Stimulated activated naive CD4-positive, alpha-beta T cell (primary cell): ENCODE measurements at regions not wholly inside any gene's neighbourhood (a gene's known extent, or its start where the extent isn't known, plus 50 kb on each side); places are given as distances from the start of the nearest gene placed in this dataset.
"Not testable (repeated sequence)": the region's sequence is repeated elsewhere in the genome, so short reads cannot be mapped to it uniquely, and the experiment has no call there.

ENCODE experiments used
- DNase-seq, 6 experiments: peaks; one replicate each; lab custom pipeline; 2025; lab: John Stamatoyannopoulos, UW

DNA sequence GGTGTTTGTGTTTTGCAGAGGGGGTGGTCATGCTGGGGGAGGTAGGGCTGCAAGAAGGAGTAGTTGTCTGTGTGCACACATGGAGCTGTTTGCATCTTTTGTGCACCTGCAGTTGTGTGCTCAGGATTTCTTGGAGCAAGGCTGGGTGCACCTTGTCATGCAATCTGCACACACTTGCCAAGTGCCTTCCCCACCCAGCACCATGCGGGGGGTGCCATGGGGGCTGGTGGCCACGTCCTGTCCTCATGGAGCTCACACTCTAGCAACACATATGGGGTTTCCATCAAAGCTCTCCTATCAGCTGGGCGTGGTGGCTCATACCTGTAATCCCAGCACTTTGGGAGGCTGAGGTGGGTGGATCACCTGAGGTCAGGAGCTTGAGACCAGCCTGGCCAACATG, 111.6 kb downstream of the CRLF3 start:
- DNase-seq: not testable (repeated sequence)

- DNase-seq: not testable (repeated sequence)
Measured at GRCh38 chr17:30711626-30712507, 112.6 kb downstream of the CRLF3 start.

- not testable (repeated sequence) for DNase-seq
Measured at GRCh38 chr17:30711176-30711575, 113.3 kb downstream of the CRLF3 start.

GRCh38 chr17:30710276-30711088, 114.0 kb downstream of the CRLF3 start:
- not testable (repeated sequence) for DNase-seq

- peak in 4 of 6 experiments; percentile 32 to 49 (median 34) for DNase-seq
Measured at GRCh38 chr17:30709561-30710275, 114.8 kb downstream of the CRLF3 start.

DNA sequence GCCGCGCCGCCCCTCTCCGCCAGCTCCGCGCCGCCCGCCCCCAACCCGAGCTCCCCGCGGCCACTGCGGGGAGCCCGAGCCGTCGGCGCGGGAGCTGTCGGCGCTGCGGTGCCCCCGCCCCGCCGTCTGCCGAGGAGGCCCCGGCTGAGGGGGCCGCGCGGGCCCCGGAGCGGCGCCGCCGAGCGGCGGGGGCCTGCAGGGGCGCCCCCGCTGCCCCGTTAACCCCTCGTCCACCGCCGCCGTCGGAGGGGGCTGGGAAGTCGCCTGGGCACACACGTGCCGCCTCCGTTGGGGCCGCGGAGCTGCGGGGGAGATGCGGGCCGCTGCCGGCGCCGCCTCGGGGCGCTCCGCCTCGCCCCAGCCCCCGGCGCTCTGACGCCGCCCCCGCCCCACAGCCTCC, 115.4 kb downstream of the CRLF3 start:
- peak in 4 of 6 experiments; percentile 9 to 67 (median 38) for DNase-seq

DNA sequence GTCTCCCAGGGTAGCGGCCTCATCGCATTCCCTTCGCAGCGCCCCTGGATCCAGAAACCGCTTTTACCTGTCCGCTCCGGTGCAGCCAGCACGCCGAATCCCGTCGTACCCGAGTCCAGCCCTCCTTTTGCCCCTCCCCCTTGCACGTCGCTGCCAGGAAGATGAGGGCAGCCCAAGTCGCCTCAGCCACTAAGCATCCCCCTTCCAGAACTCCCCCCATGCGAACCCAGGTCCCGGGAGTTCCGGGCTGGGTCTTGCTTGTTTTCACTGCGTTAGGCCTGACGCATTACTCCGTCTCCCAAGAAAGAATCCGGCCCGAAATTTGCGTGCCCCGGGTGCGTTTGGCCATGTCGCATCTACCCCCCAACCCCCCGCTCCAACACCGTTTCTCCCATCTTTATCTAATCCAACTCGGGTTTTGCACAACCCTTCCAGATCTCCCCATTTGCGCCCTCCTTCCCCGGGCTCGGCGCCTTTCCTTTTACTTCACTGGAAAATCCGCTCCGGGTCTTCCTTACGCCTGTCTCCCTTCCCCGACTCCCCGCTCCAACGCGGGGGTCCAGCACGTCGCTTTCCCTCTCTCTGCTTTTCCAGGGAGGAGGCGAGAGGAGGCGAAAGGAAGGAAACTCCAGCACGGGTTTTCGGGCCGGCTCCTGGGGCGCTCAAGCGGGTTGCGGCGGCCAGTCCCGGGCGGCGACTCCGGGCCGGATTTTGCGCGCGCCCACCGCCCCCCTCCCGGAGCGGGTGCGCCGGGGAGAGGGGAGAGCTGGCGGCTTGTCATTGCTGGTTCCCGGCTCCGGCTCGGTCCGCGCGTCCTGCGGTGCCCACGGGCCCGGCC, 116.0 kb downstream of the CRLF3 start:
- peak; percentile 28 to 75 (median 63) for DNase-seq

- DNase-seq: peak in 4 of 6 experiments; percentile 42 to 61 (median 58)
Measured at GRCh38 chr17:30707724-30708240, 116.7 kb downstream of the CRLF3 start.

DNA sequence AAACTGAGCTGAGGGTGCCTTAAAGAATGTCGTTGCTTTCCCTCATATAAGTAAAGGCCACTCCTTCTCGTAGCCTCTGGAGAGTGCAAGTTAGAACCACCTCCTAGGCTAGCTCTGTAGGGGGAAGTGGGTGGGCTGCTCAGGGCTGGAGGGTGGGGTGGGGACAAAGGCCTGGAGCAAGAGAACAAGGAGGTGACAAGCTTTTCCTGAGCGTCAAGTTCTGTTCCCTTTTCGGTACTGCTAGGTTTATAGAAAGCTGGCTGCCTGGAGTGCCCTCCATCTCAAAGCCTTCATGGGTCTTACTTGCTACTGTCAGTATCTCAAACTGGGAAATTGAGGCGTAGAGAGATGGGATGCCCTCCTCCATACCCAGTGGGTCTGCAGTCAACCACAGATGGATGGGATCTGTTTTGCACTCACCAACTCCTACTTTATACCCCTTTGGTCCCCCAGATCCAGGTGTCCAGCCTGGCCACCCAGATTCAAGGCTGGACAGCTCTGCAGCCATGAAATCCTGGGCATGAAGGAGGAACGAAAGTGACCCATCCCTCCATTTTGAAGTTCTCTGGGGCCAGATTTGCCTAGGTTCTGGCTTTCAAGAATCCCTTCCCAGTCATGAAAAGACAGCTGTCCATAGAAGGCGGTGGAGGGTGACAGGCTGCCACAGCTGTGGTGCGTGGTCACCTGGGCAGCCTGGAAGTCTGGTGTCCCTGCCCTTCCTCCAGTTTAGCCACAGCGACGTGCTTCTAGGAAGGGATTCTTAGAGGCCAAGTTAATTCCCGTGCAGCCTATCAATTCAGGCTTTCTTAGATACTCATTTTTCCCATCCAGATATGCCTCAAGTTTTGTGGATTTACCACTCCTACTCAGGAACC, 117.8 kb downstream of the CRLF3 start:
- not testable (repeated sequence) for DNase-seq

- DNase-seq: not testable (repeated sequence)
Measured at GRCh38 chr17:30706004-30706403, 118.5 kb downstream of the CRLF3 start.

DNA sequence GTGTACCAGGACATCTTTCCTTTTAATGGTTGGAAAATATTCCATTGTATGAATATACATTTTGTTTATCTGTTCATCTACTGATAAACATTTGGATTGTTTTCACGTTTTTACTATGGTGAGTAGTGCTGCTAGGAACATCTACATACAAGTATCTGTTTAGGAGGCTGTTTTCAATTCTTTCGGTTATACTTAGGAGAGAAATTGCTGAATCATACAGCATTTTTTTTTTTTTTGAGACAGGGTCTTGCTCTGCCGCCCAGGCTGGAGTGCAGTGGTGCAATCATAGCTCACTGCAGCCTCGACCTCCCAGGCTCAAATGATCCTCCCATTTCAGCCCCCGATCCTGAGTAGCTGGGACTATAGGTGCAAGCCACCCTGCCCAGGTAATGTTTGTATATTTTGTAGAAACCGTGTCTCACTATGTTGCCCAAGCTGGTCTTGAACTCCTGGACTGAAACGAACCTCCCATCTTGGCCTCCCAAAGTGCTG, 122.9 kb downstream of the CRLF3 start:
- no peak for DNase-seq

DNA sequence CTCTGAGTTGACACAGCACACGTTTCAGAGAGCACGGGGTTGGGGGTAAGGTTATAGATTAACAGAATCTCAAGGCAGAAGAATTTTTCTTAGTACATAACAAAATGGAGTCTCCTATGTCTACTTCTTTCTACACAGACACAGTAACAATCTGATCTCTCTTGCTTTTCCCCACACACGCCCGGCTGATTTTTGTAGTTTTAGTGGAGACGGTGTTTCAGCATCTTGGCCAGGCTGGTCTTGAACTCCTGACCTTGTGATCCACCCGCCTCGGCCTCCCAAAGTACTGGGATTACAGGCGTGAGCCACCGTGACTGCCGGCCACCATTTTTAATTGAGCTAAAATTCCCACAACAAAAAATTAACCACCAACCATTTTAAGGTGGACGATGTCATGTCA, 123.7 kb downstream of the CRLF3 start:
- not testable (repeated sequence) for DNase-seq

DNA sequence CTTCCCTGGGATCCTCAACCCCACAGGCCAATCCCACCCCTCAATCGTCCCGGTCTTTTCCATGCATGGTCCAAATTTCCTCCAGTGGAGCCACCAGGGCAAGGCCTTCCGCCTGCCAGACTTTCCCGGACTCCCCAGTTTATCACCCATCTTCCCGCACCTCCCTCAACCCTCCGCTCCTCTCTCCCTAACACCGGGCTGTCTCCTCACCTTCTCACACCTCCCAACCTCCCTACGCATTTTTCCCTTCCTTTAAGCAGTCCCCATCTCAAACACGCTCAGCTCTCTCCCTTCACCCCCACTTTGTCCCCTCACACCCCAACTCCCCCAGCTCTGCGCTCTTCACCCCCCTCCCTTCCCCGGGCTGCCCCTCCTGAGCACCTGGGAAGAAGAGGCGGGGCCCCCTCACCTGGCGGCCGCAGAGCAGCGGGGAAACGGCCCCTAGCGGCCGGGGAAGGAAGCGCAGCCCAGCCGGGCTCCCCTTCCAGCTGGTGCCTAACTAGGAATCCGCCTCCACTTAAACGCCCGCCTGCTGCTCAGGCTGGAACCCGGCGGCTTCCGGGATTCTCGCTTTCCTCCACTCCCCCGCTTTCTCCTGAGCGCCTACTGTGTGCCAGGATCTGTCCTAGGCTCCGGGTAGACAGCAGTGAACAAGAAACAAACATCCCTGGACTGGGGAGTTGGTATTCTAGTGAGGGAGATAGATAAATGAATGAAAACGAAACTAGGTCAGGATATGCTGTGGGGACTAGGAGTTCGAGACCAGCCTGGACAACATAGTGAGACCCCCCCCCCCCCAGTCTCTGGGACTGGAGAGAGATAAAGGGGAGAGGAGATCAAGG, 126.7 kb downstream of the CRLF3 start:
- peak; percentile 46 to 79 (median 68) for DNase-seq

- no peak for DNase-seq
Measured at GRCh38 chr17:30696234-30696633, 128.3 kb downstream of the CRLF3 start.

DNA sequence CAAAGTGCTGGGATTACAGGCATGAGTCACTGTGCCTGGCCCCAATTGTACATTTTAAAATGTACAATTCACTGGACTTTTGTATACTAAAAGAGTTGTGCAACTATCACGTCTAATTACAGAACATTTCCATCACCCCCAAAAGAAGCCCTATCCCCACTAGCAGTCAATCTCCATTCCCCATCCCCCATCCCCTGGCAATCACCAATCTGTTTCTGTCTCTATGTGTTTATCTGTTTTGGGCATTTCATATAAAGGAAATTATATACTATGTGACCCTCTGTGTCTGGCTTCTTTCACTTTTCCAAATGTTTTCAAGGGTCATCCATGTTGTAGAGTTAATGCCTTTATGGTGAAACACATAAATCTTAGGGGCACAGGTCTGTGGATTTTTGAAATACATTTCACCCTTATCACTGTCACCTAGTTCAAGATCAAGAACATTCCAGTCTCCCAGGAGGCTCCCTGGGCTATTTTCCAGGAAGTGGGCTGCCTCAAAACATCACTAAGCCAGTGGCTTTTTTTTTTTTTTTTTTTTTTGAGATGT, 129.2 kb downstream of the CRLF3 start:
- not testable (repeated sequence) for DNase-seq

DNA sequence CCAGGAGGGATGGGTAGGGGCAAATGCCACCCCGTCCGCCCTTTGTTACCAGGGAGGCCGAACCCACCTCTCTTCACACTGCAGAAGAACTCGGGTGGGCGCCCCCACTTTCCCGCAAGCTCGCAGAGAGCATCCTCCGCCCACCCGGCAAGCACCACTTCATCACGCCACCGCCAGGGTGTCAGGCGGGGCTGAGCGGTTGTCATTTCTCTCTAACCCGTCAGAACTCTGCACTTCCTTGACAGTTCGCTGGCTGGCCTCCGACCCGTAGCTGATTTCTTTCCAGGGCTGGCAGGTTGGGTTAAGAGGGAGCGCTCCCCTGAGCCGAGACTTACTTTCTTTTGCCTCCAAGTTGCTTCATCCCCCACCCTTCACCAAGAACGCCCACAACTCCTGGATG, 130.7 kb downstream of the CRLF3 start:
- peak; percentile 11 to 52 (median 29) for DNase-seq

DNA sequence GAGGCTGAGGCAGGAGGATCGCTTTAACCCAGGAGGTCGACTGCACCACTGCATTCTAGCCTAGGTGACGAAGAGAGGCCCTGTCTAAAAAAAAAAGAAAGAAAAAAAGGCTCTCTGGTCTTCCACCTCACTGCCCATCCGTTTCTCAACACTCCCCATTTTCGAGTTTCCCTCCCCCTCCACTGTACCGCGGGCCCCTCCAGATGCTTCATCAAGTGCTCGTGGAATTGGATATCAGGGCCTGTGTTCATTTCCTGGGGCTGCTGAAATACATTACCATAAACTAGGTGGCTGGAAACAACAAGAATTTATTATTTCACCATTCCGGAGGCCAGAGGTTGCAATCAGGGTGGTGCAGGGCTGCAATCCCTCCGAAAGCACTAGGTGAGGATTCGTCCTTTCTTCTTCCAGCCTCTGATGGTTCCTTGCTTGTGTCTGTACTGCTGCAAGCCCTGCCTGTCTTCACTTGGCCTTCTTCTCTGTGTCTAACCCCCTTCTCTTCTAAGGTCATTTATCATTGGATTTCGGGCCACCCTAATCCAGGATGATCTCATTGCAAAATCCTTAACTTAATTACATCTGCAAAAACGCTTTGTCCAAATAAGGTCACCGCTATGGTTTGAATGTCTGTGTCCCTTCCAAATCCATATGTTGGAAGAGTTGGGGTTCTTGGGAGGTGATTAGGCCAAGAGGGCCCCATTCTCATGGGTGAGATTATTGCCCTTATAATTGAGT, 135.1 kb downstream of the CRLF3 start:
- DNase-seq: not testable (repeated sequence)
